ENCODE measurements at regions not wholly inside any gene's neighbourhood (a gene's known extent, or its start where the extent isn't known, plus 50 kb on each side); places are given as distances from the start of the nearest gene placed in this dataset.

- Mint-ChIP-seq H3K36me3 (ENCODE audit: low read depth) (no peaks in the 10 kb centered on the region), H3K27ac (no peak overlapping the region), H3K4me1 (no peaks in the 10 kb centered on the region), H3K4me3 (no peak overlapping the region), H3K9me3 (peaks cover 6% of the 10 kb centered on the region), H3K27me3 (ENCODE audit: low read depth) (no peaks in the 10 kb centered on the region)
- TF ChIP-seq CTCF (IDR thresholded peaks at IDR 0.05; ENCODE audit: unreplicated experiment in 3 of 3): no peak
Observed at GRCh38 chr4:26004290-26004689, 90.3 kb downstream of the SMIM20 start.

GRCh38 chr4:26005764-26006163 is 91.7 kb downstream of the SMIM20 start:
- Mint-ChIP-seq H3K9me3 (peaks cover 12% of the 10 kb centered on the region), H3K27me3 (ENCODE audit: low read depth) (no peaks in the 10 kb centered on the region), H3K27ac (no peak overlapping the region), H3K36me3 (ENCODE audit: low read depth) (no peaks in the 10 kb centered on the region), H3K4me1 (no peaks in the 10 kb centered on the region), H3K4me3 (no peak overlapping the region)
- no peak for TF ChIP-seq CTCF (IDR thresholded peaks at IDR 0.05; ENCODE audit: unreplicated experiment in 3 of 3)

- Mint-ChIP-seq H3K4me1 (no peaks in the 10 kb centered on the region), H3K9me3 (peaks cover 15% of the 10 kb centered on the region), H3K27me3 (ENCODE audit: low read depth) (peaks cover 8% of the 10 kb centered on the region), H3K27ac (no peak overlapping the region), H3K4me3 (no peak overlapping the region), H3K36me3 (ENCODE audit: low read depth) (no peaks in the 10 kb centered on the region)
- no peak for TF ChIP-seq CTCF (IDR thresholded peaks at IDR 0.05; ENCODE audit: unreplicated experiment in 3 of 3)
Observed at GRCh38 chr4:26008737-26009136, 94.7 kb downstream of the SMIM20 start.

- Mint-ChIP-seq H3K36me3 (ENCODE audit: low read depth) (no peaks in the 10 kb centered on the region), H3K9me3 (peaks cover 15% of the 10 kb centered on the region), H3K27ac (no peak overlapping the region), H3K27me3 (ENCODE audit: low read depth) (peaks cover 8% of the 10 kb centered on the region), H3K4me1 (no peaks in the 10 kb centered on the region), H3K4me3 (no peak overlapping the region)
- TF ChIP-seq CTCF (IDR thresholded peaks at IDR 0.05; ENCODE audit: unreplicated experiment in 3 of 3): no peak
Observed at GRCh38 chr4:26009502-26009901, 95.5 kb downstream of the SMIM20 start.

DNA sequence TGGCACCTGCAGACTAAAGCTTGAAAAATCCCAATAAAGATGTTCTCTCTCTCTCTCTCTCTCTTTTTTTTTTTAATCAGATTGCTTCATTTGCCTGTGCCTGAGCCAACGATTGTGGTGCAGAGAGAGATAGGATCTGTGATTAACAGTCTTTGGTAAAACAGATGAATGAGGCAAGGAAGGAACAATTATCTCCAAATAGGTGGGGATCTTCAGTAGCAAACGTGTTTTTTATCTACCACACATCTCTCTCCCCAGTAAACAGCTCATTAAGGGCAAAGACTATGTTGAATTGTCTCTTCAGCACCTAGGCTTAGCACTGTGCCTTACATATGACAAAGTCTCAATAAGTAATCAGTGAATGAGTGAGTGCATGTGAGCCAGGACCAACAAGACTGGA is 96.3 kb downstream of the SMIM20 start:
- no peak for TF ChIP-seq CTCF (IDR thresholded peaks at IDR 0.05; ENCODE audit: unreplicated experiment in 3 of 3)
- Mint-ChIP-seq H3K27ac (no peak overlapping the region), H3K9me3 (peaks cover 15% of the 10 kb centered on the region), H3K4me3 (no peak overlapping the region), H3K36me3 (ENCODE audit: low read depth) (no peaks in the 10 kb centered on the region), H3K27me3 (ENCODE audit: low read depth) (peaks cover 8% of the 10 kb centered on the region), H3K4me1 (no peaks in the 10 kb centered on the region)

- Mint-ChIP-seq H3K4me1 (no peaks in the 10 kb centered on the region), H3K9me3 (peaks cover 11% of the 10 kb centered on the region), H3K4me3 (no peak overlapping the region), H3K27ac (no peak overlapping the region), H3K27me3 (ENCODE audit: low read depth) (peaks cover 8% of the 10 kb centered on the region), H3K36me3 (ENCODE audit: low read depth) (no peaks in the 10 kb centered on the region)
- no peak for TF ChIP-seq CTCF (IDR thresholded peaks at IDR 0.05; ENCODE audit: unreplicated experiment in 3 of 3)
Observed at GRCh38 chr4:26013629-26014028, 99.6 kb downstream of the SMIM20 start.
